ENCODE measurements at regions not wholly inside any gene's neighbourhood (a gene's known extent, or its start where the extent isn't known, plus 50 kb on each side); places are given as distances from the start of the nearest gene placed in this dataset.

- no peak overlapping the region for H3K9ac ChIP-seq (ENCODE audit: low read depth in 1 of 3, low read length in 3 of 3)
- peaks cover 0 to 11% (median 3%) of the 10 kb centered on the region in 3 donors for H3K27me3 ChIP-seq (ENCODE audit: control insufficient read depth in 3 of 3, insufficient read depth in 3 of 3, low read length in 3 of 3)
- H3K27ac ChIP-seq (ENCODE audit: low read depth, low read length), result no peak overlapping the region
- no peaks in the 10 kb centered on the region for H3K36me3 ChIP-seq (ENCODE audit: control insufficient read depth in 3 of 3, insufficient read depth in 3 of 3, low read length in 3 of 3)
- no peaks in the 10 kb centered on the region for H3K4me1 ChIP-seq (ENCODE audit: control insufficient read depth in 3 of 3, insufficient read depth in 3 of 3, low read length in 3 of 3)
- H3K9me3 ChIP-seq (ENCODE audit: control insufficient read depth in 3 of 3, low read length in 3 of 3), result no peaks in the 10 kb centered on the region
- no peak overlapping the region for H3K4me3 ChIP-seq (ENCODE audit: low read length in 3 of 3)
Observed at GRCh38 chr13:111913761-111914140, 153.2 kb upstream of the SOX1 start.

GRCh38 chr13:111914241-111915103 lies 152.5 kb upstream of the SOX1 start:
- Histone ChIP-seq H3K4me3 (ENCODE audit: low read length in 3 of 3) (no peak overlapping the region), H3K4me1 (ENCODE audit: control insufficient read depth in 3 of 3, insufficient read depth in 3 of 3, low read length in 3 of 3) (no peaks in the 10 kb centered on the region), H3K27me3 (ENCODE audit: control insufficient read depth in 3 of 3, insufficient read depth in 3 of 3, low read length in 3 of 3) (peaks cover 0 to 8% (median 3%) of the 10 kb centered on the region in 3 donors), H3K36me3 (ENCODE audit: control insufficient read depth in 3 of 3, insufficient read depth in 3 of 3, low read length in 3 of 3) (no peaks in the 10 kb centered on the region), H3K9ac (ENCODE audit: low read depth in 1 of 3, low read length in 3 of 3) (no peak overlapping the region), H3K27ac (ENCODE audit: low read depth, low read length) (no peak overlapping the region), H3K9me3 (ENCODE audit: control insufficient read depth in 3 of 3, low read length in 3 of 3) (no peaks in the 10 kb centered on the region)

GRCh38 chr13:111915104-111915551 lies 151.8 kb upstream of the SOX1 start:
- Histone ChIP-seq H3K4me3 (ENCODE audit: low read length in 3 of 3) (no peak overlapping the region), H3K4me1 (ENCODE audit: control insufficient read depth in 3 of 3, insufficient read depth in 3 of 3, low read length in 3 of 3) (no peaks in the 10 kb centered on the region), H3K27ac (ENCODE audit: low read depth, low read length) (no peak overlapping the region), H3K36me3 (ENCODE audit: control insufficient read depth in 3 of 3, insufficient read depth in 3 of 3, low read length in 3 of 3) (no peaks in the 10 kb centered on the region), H3K9ac (ENCODE audit: low read depth in 1 of 3, low read length in 3 of 3) (no peak overlapping the region), H3K9me3 (ENCODE audit: control insufficient read depth in 3 of 3, low read length in 3 of 3) (no peaks in the 10 kb centered on the region), H3K27me3 (ENCODE audit: control insufficient read depth in 3 of 3, insufficient read depth in 3 of 3, low read length in 3 of 3) (peaks cover 0 to 12% (median 3%) of the 10 kb centered on the region in 3 donors)

- H3K9me3 ChIP-seq (ENCODE audit: control insufficient read depth in 3 of 3, low read length in 3 of 3), result no peaks in the 10 kb centered on the region
- no peaks in the 10 kb centered on the region for H3K36me3 ChIP-seq (ENCODE audit: control insufficient read depth in 3 of 3, insufficient read depth in 3 of 3, low read length in 3 of 3)
- H3K9ac ChIP-seq (ENCODE audit: low read depth in 1 of 3, low read length in 3 of 3), result no peak overlapping the region
- no peak overlapping the region for H3K4me3 ChIP-seq (ENCODE audit: low read length in 3 of 3)
- H3K27ac ChIP-seq (ENCODE audit: low read depth, low read length), result no peak overlapping the region
- no peaks in the 10 kb centered on the region for H3K4me1 ChIP-seq (ENCODE audit: control insufficient read depth in 3 of 3, insufficient read depth in 3 of 3, low read length in 3 of 3)
- peaks cover 0 to 22% (median 3%) of the 10 kb centered on the region in 3 donors for H3K27me3 ChIP-seq (ENCODE audit: control insufficient read depth in 3 of 3, insufficient read depth in 3 of 3, low read length in 3 of 3)
Observed at GRCh38 chr13:111916201-111916600, 150.7 kb upstream of the SOX1 start.

DNA sequence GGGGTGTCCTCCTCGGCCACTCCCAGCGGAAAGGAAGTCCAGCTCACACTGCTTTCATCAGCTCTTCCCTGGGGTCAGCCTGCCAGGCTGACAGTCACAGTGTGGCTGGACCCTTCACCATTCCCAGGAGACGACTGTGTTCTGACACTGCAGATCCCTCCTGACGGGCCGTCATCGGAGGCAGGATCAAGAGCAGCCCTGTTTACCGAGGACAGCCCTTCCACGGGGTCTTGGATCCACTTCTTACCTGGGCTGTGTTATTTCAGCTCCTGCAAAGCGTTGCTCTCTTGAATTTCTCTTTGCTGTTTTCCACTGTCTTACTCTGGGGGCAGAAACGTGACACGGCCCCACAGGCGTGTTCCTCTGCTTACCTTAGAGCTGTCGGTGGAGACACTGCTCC lies 149.9 kb upstream of the SOX1 start:
- Histone ChIP-seq H3K4me3 (ENCODE audit: low read length in 3 of 3) (no peak overlapping the region), H3K36me3 (ENCODE audit: control insufficient read depth in 3 of 3, insufficient read depth in 3 of 3, low read length in 3 of 3) (no peaks in the 10 kb centered on the region), H3K4me1 (ENCODE audit: control insufficient read depth in 3 of 3, insufficient read depth in 3 of 3, low read length in 3 of 3) (no peaks in the 10 kb centered on the region), H3K27ac (ENCODE audit: low read depth, low read length) (no peak overlapping the region), H3K27me3 (ENCODE audit: control insufficient read depth in 3 of 3, insufficient read depth in 3 of 3, low read length in 3 of 3) (peaks cover 0 to 27% (median 6%) of the 10 kb centered on the region in 3 donors), H3K9me3 (ENCODE audit: control insufficient read depth in 3 of 3, low read length in 3 of 3) (no peaks in the 10 kb centered on the region), H3K9ac (ENCODE audit: low read depth in 1 of 3, low read length in 3 of 3) (no peak overlapping the region)

DNA sequence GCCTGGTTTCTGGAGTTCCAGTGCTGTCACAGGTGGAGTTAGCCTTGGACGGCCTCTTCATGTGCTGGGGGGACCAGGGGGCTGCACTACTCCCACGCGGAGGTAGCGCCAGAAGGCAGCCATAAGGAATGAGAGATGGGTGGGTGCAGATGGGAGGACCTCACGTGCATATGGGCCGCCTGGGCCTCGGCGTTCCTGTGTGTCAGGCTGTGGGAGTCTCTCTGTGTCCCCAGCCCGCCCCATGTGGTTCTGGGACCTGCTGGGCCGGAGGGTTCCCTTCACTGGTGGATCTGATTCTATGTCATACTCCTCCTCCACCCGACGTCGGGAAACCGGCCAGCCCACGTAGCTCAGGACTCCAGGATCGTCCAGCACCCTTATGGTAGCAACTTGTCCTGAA lies 149.0 kb upstream of the SOX1 start:
- Histone ChIP-seq H3K4me1 (ENCODE audit: control insufficient read depth in 3 of 3, insufficient read depth in 3 of 3, low read length in 3 of 3) (no peaks in the 10 kb centered on the region), H3K9ac (ENCODE audit: low read depth in 1 of 3, low read length in 3 of 3) (no peak overlapping the region), H3K4me3 (ENCODE audit: low read length in 3 of 3) (no peak overlapping the region), H3K27me3 (ENCODE audit: control insufficient read depth in 3 of 3, insufficient read depth in 3 of 3, low read length in 3 of 3) (peaks cover 1 to 35% (median 6%) of the 10 kb centered on the region in 3 donors), H3K27ac (ENCODE audit: low read depth, low read length) (no peak overlapping the region), H3K9me3 (ENCODE audit: control insufficient read depth in 3 of 3, low read length in 3 of 3) (no peaks in the 10 kb centered on the region), H3K36me3 (ENCODE audit: control insufficient read depth in 3 of 3, insufficient read depth in 3 of 3, low read length in 3 of 3) (no peaks in the 10 kb centered on the region)

DNA sequence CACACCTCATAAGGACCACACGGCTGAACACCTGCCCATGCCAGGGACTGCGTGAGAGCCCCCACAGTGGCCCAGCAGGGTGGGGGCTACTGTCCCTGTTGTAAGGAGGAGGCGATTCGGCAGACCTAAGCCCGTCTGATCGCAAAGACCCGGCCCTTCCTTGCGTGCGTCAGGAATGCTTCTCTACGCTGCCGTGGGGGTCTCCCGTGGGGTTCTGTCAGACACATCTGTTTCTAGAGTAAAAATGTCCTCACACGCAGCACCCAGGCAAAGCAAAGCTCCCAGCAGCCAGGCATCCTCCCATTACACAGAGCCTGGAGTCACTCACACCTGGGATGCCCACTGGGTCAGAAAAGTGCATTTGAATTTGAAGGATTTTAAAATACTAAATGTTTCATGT lies 147.7 kb upstream of the SOX1 start:
- Histone ChIP-seq H3K4me1 (ENCODE audit: control insufficient read depth in 3 of 3, insufficient read depth in 3 of 3, low read length in 3 of 3) (no peaks in the 10 kb centered on the region), H3K4me3 (ENCODE audit: low read length in 3 of 3) (no peak overlapping the region), H3K9me3 (ENCODE audit: control insufficient read depth in 3 of 3, low read length in 3 of 3) (no peaks in the 10 kb centered on the region), H3K27me3 (ENCODE audit: control insufficient read depth in 3 of 3, insufficient read depth in 3 of 3, low read length in 3 of 3) (peaks cover 3 to 37% (median 6%) of the 10 kb centered on the region in 3 donors), H3K36me3 (ENCODE audit: control insufficient read depth in 3 of 3, insufficient read depth in 3 of 3, low read length in 3 of 3) (no peaks in the 10 kb centered on the region), H3K27ac (ENCODE audit: low read depth, low read length) (no peak overlapping the region), H3K9ac (ENCODE audit: low read depth in 1 of 3, low read length in 3 of 3) (no peak overlapping the region)

GRCh38 chr13:111919849-111920248 lies 147.1 kb upstream of the SOX1 start:
- H3K9me3 ChIP-seq (ENCODE audit: control insufficient read depth in 3 of 3, low read length in 3 of 3), result no peaks in the 10 kb centered on the region
- H3K27me3 ChIP-seq (ENCODE audit: control insufficient read depth in 3 of 3, insufficient read depth in 3 of 3, low read length in 3 of 3), result peaks cover 3 to 37% (median 6%) of the 10 kb centered on the region in 3 donors
- no peaks in the 10 kb centered on the region for H3K4me1 ChIP-seq (ENCODE audit: control insufficient read depth in 3 of 3, insufficient read depth in 3 of 3, low read length in 3 of 3)
- no peak overlapping the region for H3K9ac ChIP-seq (ENCODE audit: low read depth in 1 of 3, low read length in 3 of 3)
- no peak overlapping the region for H3K4me3 ChIP-seq (ENCODE audit: low read length in 3 of 3)
- H3K27ac ChIP-seq (ENCODE audit: low read depth, low read length), result no peak overlapping the region
- H3K36me3 ChIP-seq (ENCODE audit: control insufficient read depth in 3 of 3, insufficient read depth in 3 of 3, low read length in 3 of 3), result no peaks in the 10 kb centered on the region

DNA sequence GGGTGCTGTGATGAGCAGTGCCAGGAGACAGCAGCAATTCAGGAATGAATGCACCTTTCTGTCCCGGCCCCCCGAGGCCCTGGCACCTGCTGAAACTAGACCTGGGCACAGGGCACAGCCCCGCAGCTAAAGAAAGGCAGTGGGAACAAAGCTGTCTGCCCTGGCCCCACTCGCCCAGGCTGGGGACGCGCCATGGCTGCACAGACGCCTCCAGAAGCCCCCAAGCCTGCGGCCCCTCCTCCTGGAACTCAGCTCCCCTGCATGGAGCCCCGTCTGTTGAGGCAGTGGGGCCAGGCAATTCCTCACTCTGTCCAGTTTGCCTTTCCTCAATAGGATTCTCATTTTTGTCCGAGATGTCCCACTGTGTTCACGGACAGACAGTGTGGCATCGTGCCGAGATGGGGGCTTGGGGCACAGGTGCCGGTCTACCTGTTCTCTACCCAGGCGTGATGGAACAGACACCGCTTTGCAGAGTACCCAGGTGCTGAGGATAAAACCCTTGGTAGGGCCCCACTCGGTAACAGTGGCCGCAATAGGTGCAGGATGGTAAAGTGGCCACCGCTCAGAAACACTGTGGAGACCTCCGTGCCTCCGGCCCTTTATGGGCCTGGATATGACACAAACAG lies 146.5 kb upstream of the SOX1 start:
- H3K4me1 ChIP-seq (ENCODE audit: control insufficient read depth in 3 of 3, insufficient read depth in 3 of 3, low read length in 3 of 3), result no peaks in the 10 kb centered on the region
- H3K4me3 ChIP-seq (ENCODE audit: low read length in 3 of 3), result no peak overlapping the region
- no peak overlapping the region for H3K9ac ChIP-seq (ENCODE audit: low read depth in 1 of 3, low read length in 3 of 3)
- no peak overlapping the region for H3K27ac ChIP-seq (ENCODE audit: low read depth, low read length)
- no peaks in the 10 kb centered on the region for H3K9me3 ChIP-seq (ENCODE audit: control insufficient read depth in 3 of 3, low read length in 3 of 3)
- peaks cover 3 to 37% (median 6%) of the 10 kb centered on the region in 3 donors for H3K27me3 ChIP-seq (ENCODE audit: control insufficient read depth in 3 of 3, insufficient read depth in 3 of 3, low read length in 3 of 3)
- H3K36me3 ChIP-seq (ENCODE audit: control insufficient read depth in 3 of 3, insufficient read depth in 3 of 3, low read length in 3 of 3), result no peaks in the 10 kb centered on the region

Data from skeletal muscle tissue (tissue), 3 donors.